Activated T-helper 17 cell treated with anti-CD3 and anti-CD28 coated beads, Interleukin-2, amount 50 U/mL, for 72 hours (primary cell): ENCODE measurements at regions not wholly inside any gene's neighbourhood (a gene's known extent, or its start where the extent isn't known, plus 50 kb on each side); places are given as distances from the start of the nearest gene placed in this dataset.

ENCODE experiments used
- ATAC-seq: fragments of 150-1000 bp; cut with Tn5 transposase; replicated peaks from 2 replicates; pipeline ENCODE4 v1.10.0; 2021; ENCODE audit warnings: mild to moderate bottlenecking, moderate library complexity
- H3K27ac Mint-ChIP-seq: one replicate; pipeline ENCODE4 v1.8.0; 2022; ENCODE audit warnings: mixed read lengths
- H3K27me3 Mint-ChIP-seq: one replicate; pipeline ENCODE4 v1.8.0; 2022; ENCODE audit warnings: mixed read lengths
- H3K36me3 Mint-ChIP-seq: one replicate; pipeline ENCODE4 v1.8.0; 2022; ENCODE audit warnings: low read depth, mild to moderate bottlenecking, mixed read lengths
- H3K4me1 Mint-ChIP-seq: one replicate; pipeline ENCODE4 v1.8.0; 2022; ENCODE audit warnings: mixed read lengths
- H3K4me3 Mint-ChIP-seq: one replicate; pipeline ENCODE4 v1.8.0; 2022; ENCODE audit warnings: mild to moderate bottlenecking, mixed read lengths
- H3K9me3 Mint-ChIP-seq: one replicate; pipeline ENCODE4 v1.8.0; 2022; ENCODE audit warnings: mixed read lengths

DNA sequence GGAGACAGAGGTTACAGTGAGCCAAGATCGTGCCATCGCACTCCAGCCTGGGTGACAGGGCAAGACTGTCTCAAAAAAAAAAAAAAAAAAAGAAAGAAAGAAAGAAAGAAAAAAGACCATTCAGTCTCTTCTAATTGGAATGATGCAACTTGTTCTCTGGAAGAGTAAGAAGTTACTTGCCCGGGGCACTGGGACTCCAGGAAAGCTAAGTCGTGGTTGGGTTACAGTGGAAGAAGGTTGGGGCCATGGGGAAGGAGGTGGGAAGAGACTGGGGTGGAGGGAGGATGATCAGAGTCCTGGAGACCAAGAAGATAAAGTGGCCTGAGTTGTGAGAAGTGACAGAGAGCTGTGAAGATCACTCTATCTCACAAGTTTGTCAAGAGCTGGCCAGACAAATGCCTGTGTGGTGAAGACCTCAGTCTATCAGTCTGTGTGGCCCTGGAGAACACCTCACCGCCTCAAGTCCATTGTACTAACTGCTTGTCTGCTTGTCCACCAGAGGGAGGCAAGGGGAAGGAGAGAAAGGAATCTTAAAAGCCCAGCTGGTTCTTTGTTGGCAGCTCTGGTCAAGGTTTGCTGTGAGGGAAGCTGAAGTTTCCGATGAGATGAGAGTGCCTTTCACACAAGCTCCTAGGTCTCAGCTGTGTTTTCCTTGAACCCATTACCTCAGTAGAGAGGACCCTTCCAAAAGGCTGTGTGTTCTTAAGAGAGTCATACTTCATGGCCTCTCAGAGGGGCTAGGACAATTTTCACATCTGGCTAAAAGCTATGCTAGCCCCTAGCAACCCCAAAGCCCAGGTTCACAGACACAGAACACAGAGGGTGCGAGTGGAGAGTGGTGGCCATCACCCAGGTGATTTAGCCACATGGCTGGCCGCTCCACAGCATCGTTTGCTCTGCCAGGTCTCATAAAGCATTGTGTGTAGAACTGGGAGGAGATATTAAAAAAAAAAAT lies 72.0 kb upstream of the TMEM178A start:
- ATAC-seq = no peak

DNA sequence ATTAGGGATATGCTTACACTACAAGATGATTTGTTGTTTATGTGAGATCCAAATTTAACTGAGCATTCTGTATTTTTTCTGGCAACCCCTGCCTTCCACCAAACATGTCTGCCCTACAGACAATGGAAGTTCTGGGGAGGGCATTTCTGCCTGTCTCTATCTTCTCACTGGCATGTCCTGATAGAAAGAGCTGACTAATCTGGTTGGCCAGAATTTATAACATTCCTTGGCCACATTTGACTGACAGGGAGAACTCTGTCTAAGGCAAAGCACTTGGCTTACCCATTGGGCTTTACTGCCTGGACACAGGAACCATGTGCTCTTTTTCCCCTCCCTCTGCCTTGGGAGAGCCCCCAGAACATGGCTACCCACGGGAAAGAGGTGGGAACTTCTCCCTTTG lies 70.6 kb upstream of the TMEM178A start:
- no peak overlapping the region for H3K4me3 Mint-ChIP-seq
- no peaks in the 10 kb centered on the region for H3K36me3 Mint-ChIP-seq
- H3K4me1 Mint-ChIP-seq = no peaks in the 10 kb centered on the region
- no peaks in the 10 kb centered on the region for H3K9me3 Mint-ChIP-seq
- no peak overlapping the region for H3K27ac Mint-ChIP-seq
- H3K27me3 Mint-ChIP-seq = no peaks in the 10 kb centered on the region
- no peak for ATAC-seq

More for the DNA sequence above, 72.0 kb upstream of the TMEM178A start:
- no peaks in the 10 kb centered on the region for H3K9me3 Mint-ChIP-seq
- H3K27me3 Mint-ChIP-seq = no peaks in the 10 kb centered on the region
- H3K4me3 Mint-ChIP-seq = no peak overlapping the region
- no peaks in the 10 kb centered on the region for H3K36me3 Mint-ChIP-seq
- H3K27ac Mint-ChIP-seq = no peak overlapping the region
- H3K4me1 Mint-ChIP-seq = no peaks in the 10 kb centered on the region

DNA sequence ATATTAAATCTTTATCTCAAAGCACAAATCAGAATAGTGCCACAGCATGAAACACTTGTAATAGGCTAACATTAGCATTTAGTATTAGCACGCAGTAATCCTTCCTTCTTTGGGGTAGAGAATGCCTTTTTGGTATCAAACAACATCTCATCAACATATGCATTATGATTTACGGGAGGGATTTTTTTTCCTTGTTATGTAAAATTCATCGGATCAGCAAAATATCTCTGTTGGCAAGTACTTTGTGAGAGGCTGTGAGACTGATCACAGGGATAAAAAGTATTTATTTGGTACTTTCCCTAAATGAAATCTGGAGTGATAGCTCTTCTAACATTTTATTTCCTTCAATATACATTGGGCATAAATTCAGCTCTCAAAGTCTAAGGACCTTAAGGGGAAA lies 68.4 kb upstream of the TMEM178A start:
- Mint-ChIP-seq H3K4me3 (no peak overlapping the region), H3K9me3 (no peaks in the 10 kb centered on the region), H3K27ac (no peak overlapping the region), H3K27me3 (peaks cover 3% of the 10 kb centered on the region), H3K36me3 (no peaks in the 10 kb centered on the region), H3K4me1 (no peaks in the 10 kb centered on the region)
- no peak for ATAC-seq

DNA sequence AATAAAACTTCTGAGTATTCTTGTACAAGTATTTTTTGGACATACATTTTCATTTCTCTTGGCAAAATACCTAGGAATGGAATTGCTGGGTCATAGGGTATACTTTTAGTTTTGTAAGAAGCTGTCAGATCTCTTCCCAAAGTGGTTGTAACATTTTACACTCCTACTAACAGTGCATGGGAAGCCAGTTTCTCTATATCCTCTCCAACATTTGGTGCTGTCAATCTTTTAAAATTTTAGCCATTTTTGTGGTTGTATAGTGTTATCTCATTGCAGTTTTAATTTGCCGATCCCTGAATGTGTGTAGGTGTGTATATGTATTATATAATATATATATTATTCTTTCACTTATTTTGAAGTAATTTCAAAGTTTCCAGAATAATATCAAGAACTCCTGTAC lies 63.1 kb upstream of the TMEM178A start:
- Mint-ChIP-seq H3K36me3 (no peaks in the 10 kb centered on the region), H3K27ac (no peak overlapping the region), H3K27me3 (peaks cover 22% of the 10 kb centered on the region), H3K9me3 (no peaks in the 10 kb centered on the region), H3K4me3 (no peak overlapping the region), H3K4me1 (no peaks in the 10 kb centered on the region)
- ATAC-seq = no peak

DNA sequence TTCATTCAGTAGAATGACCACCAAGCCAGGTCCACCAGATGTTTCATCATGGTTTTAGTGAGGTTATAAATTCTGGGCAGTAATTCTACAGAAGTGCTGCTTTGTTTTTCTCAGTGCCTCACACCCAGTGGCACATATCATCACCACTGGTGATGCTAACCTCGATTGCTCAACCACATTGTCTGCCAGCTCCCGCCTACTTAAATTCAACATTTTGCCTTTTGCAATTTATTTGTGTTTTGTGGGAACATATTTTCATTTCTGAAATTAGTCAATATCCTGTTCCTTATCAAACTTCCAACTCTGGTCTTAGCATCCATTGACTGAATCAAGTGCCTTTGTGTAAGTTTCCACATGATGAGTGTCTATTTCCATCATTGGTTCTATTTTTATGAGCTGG lies 62.3 kb upstream of the TMEM178A start:
- no peak for ATAC-seq
- no peaks in the 10 kb centered on the region for H3K4me1 Mint-ChIP-seq
- no peak overlapping the region for H3K27ac Mint-ChIP-seq
- peaks cover 22% of the 10 kb centered on the region for H3K27me3 Mint-ChIP-seq
- H3K36me3 Mint-ChIP-seq = no peaks in the 10 kb centered on the region
- no peaks in the 10 kb centered on the region for H3K9me3 Mint-ChIP-seq
- H3K4me3 Mint-ChIP-seq = no peak overlapping the region

DNA sequence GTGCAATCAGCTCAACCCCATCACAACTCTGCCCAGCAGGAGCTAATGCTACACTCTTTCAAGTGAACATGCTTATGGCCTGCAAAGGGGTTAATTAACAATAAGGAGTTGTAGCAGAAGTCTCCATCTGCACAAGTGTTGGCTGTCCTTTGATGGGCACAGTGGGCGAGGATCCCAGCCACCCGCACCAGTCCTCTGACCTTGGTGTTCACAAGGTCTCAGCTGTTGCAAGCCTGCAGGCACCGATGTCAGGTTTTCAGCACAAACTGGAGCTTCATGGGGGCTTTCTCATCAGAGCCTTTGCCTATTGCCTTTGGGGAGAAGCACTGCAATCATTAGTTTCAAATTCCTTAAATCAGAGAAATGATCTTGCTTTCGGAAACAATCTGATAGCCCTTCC lies 60.9 kb upstream of the TMEM178A start:
- H3K4me3 Mint-ChIP-seq = no peak overlapping the region
- no peak overlapping the region for H3K27ac Mint-ChIP-seq
- peaks cover 22% of the 10 kb centered on the region for H3K27me3 Mint-ChIP-seq
- no peaks in the 10 kb centered on the region for H3K9me3 Mint-ChIP-seq
- no peaks in the 10 kb centered on the region for H3K36me3 Mint-ChIP-seq
- H3K4me1 Mint-ChIP-seq = no peaks in the 10 kb centered on the region
- no peak for ATAC-seq

DNA sequence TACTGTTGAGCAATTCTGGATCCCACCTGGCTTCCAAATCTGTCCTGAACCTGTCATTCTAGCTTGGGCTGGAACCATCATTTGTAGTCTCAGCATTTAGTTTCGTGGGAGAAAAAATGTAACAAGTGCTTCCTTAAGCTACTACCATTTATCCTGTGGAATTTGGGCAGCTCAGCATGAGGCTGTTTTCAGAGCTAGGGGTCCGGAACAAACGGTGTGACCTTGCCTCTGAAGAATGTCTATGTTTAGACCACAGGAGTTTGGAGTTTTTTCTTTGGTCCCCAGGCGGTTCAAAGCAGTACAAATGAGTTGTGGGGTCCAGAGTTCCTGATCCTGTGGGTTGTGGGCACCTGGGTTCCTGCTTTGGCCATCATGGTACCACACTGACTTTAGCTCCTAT lies 59.1 kb upstream of the TMEM178A start:
- Mint-ChIP-seq H3K27ac (no peak overlapping the region), H3K9me3 (no peaks in the 10 kb centered on the region), H3K27me3 (peaks cover 22% of the 10 kb centered on the region), H3K36me3 (no peaks in the 10 kb centered on the region), H3K4me3 (no peak overlapping the region), H3K4me1 (no peaks in the 10 kb centered on the region)
- no peak for ATAC-seq

DNA sequence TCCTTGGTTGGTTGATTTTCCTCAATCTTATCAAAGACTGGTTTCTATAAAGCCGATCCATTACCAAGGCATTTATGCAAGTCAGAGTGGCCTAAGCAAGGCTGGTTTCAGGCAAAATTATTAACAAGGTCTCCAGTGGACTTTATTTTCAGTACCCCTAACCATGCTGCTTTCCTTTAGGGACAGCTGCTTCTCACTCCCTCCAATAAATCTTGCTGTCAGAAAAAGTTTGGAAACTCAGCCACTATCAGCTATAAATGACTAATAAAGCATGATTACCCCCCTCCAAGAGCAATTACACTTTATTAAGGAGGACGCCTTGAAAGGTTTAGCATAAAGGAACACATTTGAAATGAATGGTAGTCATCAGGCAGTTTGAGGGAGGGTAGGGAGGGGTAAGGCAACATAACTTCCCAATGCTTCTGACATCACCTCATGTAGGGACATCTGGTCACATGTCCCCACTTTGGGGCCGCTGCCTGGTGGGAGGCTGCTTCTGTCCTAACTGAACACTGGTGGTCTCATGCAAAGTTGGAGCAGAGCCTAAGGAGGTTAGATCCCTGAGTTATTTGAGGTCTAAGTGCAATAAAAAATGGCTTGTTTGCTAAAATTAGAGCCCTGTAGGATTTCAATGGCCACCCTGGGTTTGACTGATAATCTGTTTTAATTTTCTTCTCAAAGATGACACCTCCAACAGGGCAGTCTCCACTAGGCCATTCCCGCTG lies 58.0 kb upstream of the TMEM178A start:
- H3K36me3 Mint-ChIP-seq = no peaks in the 10 kb centered on the region
- no peak for ATAC-seq
- no peak overlapping the region for H3K4me3 Mint-ChIP-seq
- H3K9me3 Mint-ChIP-seq = no peaks in the 10 kb centered on the region
- peaks cover 18% of the 10 kb centered on the region for H3K27me3 Mint-ChIP-seq
- no peaks in the 10 kb centered on the region for H3K4me1 Mint-ChIP-seq
- no peak overlapping the region for H3K27ac Mint-ChIP-seq

DNA sequence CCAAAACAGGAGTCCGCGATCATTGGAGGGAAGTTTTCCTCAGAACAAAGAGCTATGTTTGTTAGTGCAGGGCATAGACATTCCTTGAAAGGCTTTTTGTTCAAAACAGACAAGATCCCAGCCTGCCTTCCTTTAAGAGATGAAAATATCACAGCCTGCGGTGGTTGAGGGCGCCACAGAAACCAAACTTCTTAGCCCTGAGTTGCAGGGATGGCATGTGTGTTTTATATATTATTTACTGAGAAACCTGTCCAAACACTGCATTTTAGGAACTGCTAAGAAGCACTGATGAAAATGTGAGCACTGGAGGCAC lies 57.5 kb upstream of the TMEM178A start:
- H3K27ac Mint-ChIP-seq = no peak overlapping the region
- no peaks in the 10 kb centered on the region for H3K4me1 Mint-ChIP-seq
- H3K27me3 Mint-ChIP-seq = peaks cover 14% of the 10 kb centered on the region
- no peak overlapping the region for H3K4me3 Mint-ChIP-seq
- ATAC-seq = no peak
- H3K9me3 Mint-ChIP-seq = no peaks in the 10 kb centered on the region
- H3K36me3 Mint-ChIP-seq = no peaks in the 10 kb centered on the region

DNA sequence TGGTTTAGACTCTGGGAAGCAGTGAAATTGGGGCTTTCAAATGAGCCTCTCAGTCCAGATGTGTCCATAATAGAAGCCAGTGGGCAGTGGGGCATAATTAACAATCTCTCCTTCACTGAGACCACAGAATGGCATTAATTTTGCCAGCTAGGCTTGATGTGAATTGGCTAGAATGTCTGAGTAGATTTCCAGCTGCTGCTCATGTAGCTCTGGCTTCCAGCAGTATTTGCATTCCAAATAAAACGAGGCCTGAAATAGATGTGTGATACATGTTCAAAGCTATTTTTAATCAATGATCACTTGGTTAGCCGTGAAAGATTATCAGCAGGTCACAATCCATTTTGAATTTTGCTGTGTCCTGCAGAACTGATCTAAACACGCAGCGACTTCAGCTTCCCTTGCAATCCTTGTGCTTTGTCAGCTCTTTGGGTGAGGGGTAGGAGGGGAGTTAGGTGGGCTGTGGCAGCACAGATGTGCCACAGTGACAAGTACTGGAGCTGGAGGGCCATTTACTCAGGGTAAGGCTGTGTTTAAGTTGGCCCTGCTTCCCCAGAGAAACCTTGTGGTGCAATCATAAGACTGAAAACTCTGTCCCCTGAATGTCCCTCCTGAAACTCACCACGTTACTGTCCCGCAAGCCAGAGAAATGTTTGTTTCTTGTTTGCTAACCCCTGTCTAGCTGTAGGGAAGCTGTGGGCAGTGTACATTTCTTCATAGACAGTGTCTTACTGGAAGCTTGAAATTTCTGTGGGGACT lies 56.9 kb upstream of the TMEM178A start:
- H3K4me1 Mint-ChIP-seq = no peaks in the 10 kb centered on the region
- no peak overlapping the region for H3K4me3 Mint-ChIP-seq
- H3K36me3 Mint-ChIP-seq = no peaks in the 10 kb centered on the region
- H3K9me3 Mint-ChIP-seq = no peaks in the 10 kb centered on the region
- peaks cover 14% of the 10 kb centered on the region for H3K27me3 Mint-ChIP-seq
- ATAC-seq = no peak
- H3K27ac Mint-ChIP-seq = no peak overlapping the region

DNA sequence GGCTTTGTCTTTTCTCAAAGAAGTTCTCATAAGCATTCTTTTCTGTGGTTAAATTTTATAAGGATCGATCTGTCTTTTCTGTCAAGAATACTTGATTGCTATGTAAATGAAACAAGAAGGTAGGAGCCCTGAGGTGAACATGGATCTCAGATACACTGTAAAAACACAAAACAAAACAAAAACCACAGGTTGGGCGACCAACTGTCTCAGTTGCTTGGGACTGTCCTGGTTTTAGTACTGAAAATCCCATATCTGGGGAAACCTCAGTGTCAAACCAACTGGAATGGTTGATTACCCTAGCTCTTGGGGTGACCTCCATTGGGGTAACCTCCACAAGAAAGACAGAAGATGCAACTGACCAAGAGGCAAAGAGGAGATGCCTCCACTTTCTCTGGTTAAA lies 55.8 kb upstream of the TMEM178A start:
- H3K4me3 Mint-ChIP-seq = no peak overlapping the region
- no peak overlapping the region for H3K27ac Mint-ChIP-seq
- no peaks in the 10 kb centered on the region for H3K9me3 Mint-ChIP-seq
- no peaks in the 10 kb centered on the region for H3K36me3 Mint-ChIP-seq
- H3K27me3 Mint-ChIP-seq = peaks cover 15% of the 10 kb centered on the region
- H3K4me1 Mint-ChIP-seq = no peaks in the 10 kb centered on the region
- no peak for ATAC-seq

DNA sequence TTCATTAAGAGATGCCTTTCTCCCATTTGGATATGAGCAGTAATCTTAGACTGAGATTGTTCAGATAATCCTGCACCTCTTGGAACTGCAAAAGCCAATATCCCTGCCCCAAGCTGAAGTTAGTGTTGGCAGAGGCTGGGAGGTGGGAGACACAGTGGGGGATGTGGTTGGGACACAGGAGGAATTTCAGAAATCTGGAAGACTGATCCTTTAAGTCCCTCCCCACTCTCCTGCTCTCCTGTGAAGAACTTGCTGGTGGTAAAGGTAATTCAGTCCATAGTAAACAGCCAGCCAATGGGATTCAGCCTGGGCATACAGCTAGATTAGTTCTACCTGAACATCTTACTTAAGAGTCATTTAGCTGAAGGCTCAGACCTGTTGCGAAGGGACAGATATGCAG lies 50.0 kb upstream of the TMEM178A start:
- Mint-ChIP-seq H3K4me1 (no peaks in the 10 kb centered on the region), H3K27me3 (peaks cover 31% of the 10 kb centered on the region), H3K4me3 (no peak overlapping the region)

More for the DNA sequence above, 50.0 kb upstream of the TMEM178A start:
- Mint-ChIP-seq H3K27ac (no peak overlapping the region), H3K9me3 (no peaks in the 10 kb centered on the region), H3K36me3 (no peaks in the 10 kb centered on the region)
- ATAC-seq = no peak
